H9 (cell line): ENCODE measurements at regions not wholly inside any gene's neighbourhood (a gene's known extent, or its start where the extent isn't known, plus 50 kb on each side); places are given as distances from the start of the nearest gene placed in this dataset.

ENCODE experiments used
- DNase-seq: peaks from one replicate; pipeline ENCODE4 v3.0.0-alpha.2; 2017
- H2AFZ ChIP-seq: one replicate; pipeline ENCODE4 v1.6.1; 2013; ENCODE audit warnings: mild to moderate bottlenecking, low read length, control low read depth, moderate library complexity
- H2AK5ac ChIP-seq: 2 replicates; pipeline ENCODE4 v1.6.1; 2013; ENCODE audit warnings: low read length, control low read depth, mixed read lengths; ENCODE audit not compliant: insufficient read length
- H2BK120ac ChIP-seq: one replicate; pipeline ENCODE4 v1.6.1; 2013; ENCODE audit warnings: low read depth, mild to moderate bottlenecking, low read length, control low read depth, inconsistent platforms; ENCODE audit not compliant: poor library complexity, severe bottlenecking
- H2BK12ac ChIP-seq: 2 replicates; pipeline ENCODE4 v1.6.1; 2013; ENCODE audit warnings: low read length, control low read depth, mixed read lengths, low read depth; ENCODE audit not compliant: insufficient read length
- H2BK15ac ChIP-seq: 2 replicates; pipeline ENCODE4 v1.6.1; 2013; ENCODE audit warnings: low read depth, low read length, control low read depth
- H2BK20ac ChIP-seq: one replicate; pipeline ENCODE4 v1.6.1; 2013; ENCODE audit warnings: low read depth, mild to moderate bottlenecking, low read length, control low read depth, inconsistent platforms; ENCODE audit not compliant: poor library complexity, severe bottlenecking
- H2BK5ac ChIP-seq: 2 replicates; pipeline ENCODE4 v1.6.1; 2013; ENCODE audit warnings: low read length, control low read depth, mixed read lengths; ENCODE audit not compliant: insufficient read length
- H3K14ac ChIP-seq: 2 replicates; pipeline ENCODE4 v1.6.1; 2013; ENCODE audit warnings: low read length, control low read depth; ENCODE audit not compliant: insufficient read depth
- H3K18ac ChIP-seq: 2 replicates; pipeline ENCODE4 v1.6.1; 2013; ENCODE audit warnings: low read depth, mild to moderate bottlenecking, mixed read lengths, low read length, control low read depth; ENCODE audit not compliant: insufficient read length
- H3K23ac ChIP-seq: 2 replicates; pipeline ENCODE4 v1.6.1; 2013; ENCODE audit warnings: low read length, control low read depth, mixed read lengths, low read depth; ENCODE audit not compliant: insufficient read length
- H3K23me2 ChIP-seq: 2 replicates; pipeline ENCODE4 v1.6.1; 2013; ENCODE audit warnings: low read depth, mild to moderate bottlenecking, mixed read lengths, low read length, control low read depth; ENCODE audit not compliant: insufficient read length, poor library complexity, severe bottlenecking
- H3K27ac ChIP-seq: 2 replicates; pipeline ENCODE4 v1.5.1; 2013; ENCODE audit warnings: low read length, control low read depth, mixed read lengths, low read depth; ENCODE audit not compliant: insufficient read length
- H3K27me3 ChIP-seq: 2 replicates; pipeline ENCODE4 v1.6.1; 2013; ENCODE audit warnings: low read length, control low read depth, inconsistent platforms; ENCODE audit not compliant: insufficient read depth
- H3K4ac ChIP-seq: 2 replicates; pipeline ENCODE4 v1.6.1; 2013; ENCODE audit warnings: low read depth, mild to moderate bottlenecking, control low read depth, inconsistent platforms, low read length, moderate library complexity
- H3K4me1 ChIP-seq: 2 replicates; pipeline ENCODE4 v1.6.1; 2013; ENCODE audit warnings: low read length, control low read depth, inconsistent platforms; ENCODE audit not compliant: insufficient read depth
- H3K4me2 ChIP-seq: 2 replicates; pipeline ENCODE4 v1.6.1; 2013; ENCODE audit warnings: low read length, control low read depth, mixed read lengths; ENCODE audit not compliant: insufficient read length, insufficient read depth
- H3K56ac ChIP-seq: 2 replicates; pipeline ENCODE4 v1.6.1; 2013; ENCODE audit warnings: low read depth, mild to moderate bottlenecking, mixed read lengths, low read length, control low read depth; ENCODE audit not compliant: insufficient read length
- H3K79me1 ChIP-seq: 2 replicates; pipeline ENCODE4 v1.6.1; 2013; ENCODE audit warnings: low read depth, mild to moderate bottlenecking, moderate library complexity, low read length, control low read depth, inconsistent platforms; ENCODE audit not compliant: insufficient read depth, poor library complexity, severe bottlenecking
- H3K79me2 ChIP-seq: 2 replicates; pipeline ENCODE4 v1.6.1; 2013; ENCODE audit warnings: low read length, control low read depth, inconsistent platforms; ENCODE audit not compliant: insufficient read depth
- H3K9ac ChIP-seq: 2 replicates; pipeline ENCODE4 v1.6.1; 2013; ENCODE audit warnings: low read length, control low read depth, mixed read lengths; ENCODE audit not compliant: insufficient read length; ENCODE audit errors: extremely low read depth
- H3K9me3 ChIP-seq: one replicate; pipeline ENCODE4 v1.6.1; 2013; ENCODE audit warnings: low read depth, low read length, inconsistent platforms; ENCODE audit not compliant: control insufficient read depth
- H3T11ph ChIP-seq: one replicate; pipeline ENCODE4 v1.6.1; 2013; ENCODE audit warnings: mild to moderate bottlenecking, low read length, control low read depth, inconsistent platforms
- H4K20me1 ChIP-seq: one replicate; pipeline ENCODE4 v1.6.1; 2013; ENCODE audit not compliant: control insufficient read depth, insufficient read length, insufficient read depth
- H4K5ac ChIP-seq: 2 replicates; pipeline ENCODE4 v1.6.1; 2013; ENCODE audit warnings: low read depth, mild to moderate bottlenecking, mixed read lengths, low read length, control low read depth; ENCODE audit not compliant: insufficient read length
- H4K8ac ChIP-seq: replicated peaks from 2 replicates; pipeline ENCODE4 v1.6.1; 2013; ENCODE audit warnings: low read length, control low read depth, mixed read lengths, low read depth; ENCODE audit not compliant: insufficient read length
- H4K91ac ChIP-seq: 2 replicates; pipeline ENCODE4 v1.6.1; 2013; ENCODE audit warnings: low read depth, mild to moderate bottlenecking, moderate library complexity, mixed read lengths, low read length, control low read depth; ENCODE audit not compliant: insufficient read length
- H3K27ac Mint-ChIP-seq, 3 experiments: 2 replicates in 2 of 3; 3 replicates in 1 of 3; pipeline ENCODE4 v1.8.0; 2020 to 2021; ENCODE audit warnings: mixed read lengths in 3 of 3, mild to moderate bottlenecking in 1 of 3, moderate library complexity in 1 of 3
- H3K27me3 Mint-ChIP-seq: 2 replicates; pipeline ENCODE4 v1.8.0; 2021; ENCODE audit warnings: low read depth, mild to moderate bottlenecking, moderate library complexity, mixed read lengths
- H3K36me3 Mint-ChIP-seq, 3 experiments: 2 replicates in 2 of 3; 3 replicates in 1 of 3; pipeline ENCODE4 v1.8.0; 2020 to 2021; ENCODE audit warnings: low read depth in 3 of 3, mixed read lengths in 3 of 3; ENCODE audit not compliant: insufficient read depth in 1 of 3
- H3K4me1 Mint-ChIP-seq, 2 experiments: 2 replicates each; pipeline ENCODE4 v1.8.0; 2020; ENCODE audit warnings: mixed read lengths in 2 of 2
- H3K4me3 Mint-ChIP-seq, 2 experiments: 2 replicates in 1 of 2; 3 replicates in 1 of 2; pipeline ENCODE4 v1.8.0; 2020 to 2021; ENCODE audit warnings: mild to moderate bottlenecking in 2 of 2, mixed read lengths in 2 of 2, moderate library complexity in 1 of 2
- H3K9me3 Mint-ChIP-seq, 2 experiments: 2 replicates in 1 of 2; 3 replicates in 1 of 2; pipeline ENCODE4 v1.8.0; 2020; ENCODE audit warnings: mild to moderate bottlenecking in 2 of 2, mixed read lengths in 2 of 2, moderate library complexity in 1 of 2
- CTCF ChIP-seq: fragments of 200-600 bp; sonication (generic); conservative IDR thresholded peaks from 3 replicates; pipeline ENCODE4 v1.8.0; 2021; ENCODE audit warnings: antibody characterized with exemption, mild to moderate bottlenecking
- WGBS: extraction: QIAGEN DNeasy Blood & Tissue Kit; methylation state at CpG from one replicate; pipeline ENCODE4 v1.1.7; 2013; ENCODE audit warnings: missing lambda C conversion rate, low lambda C conversion rate, mixed read lengths; ENCODE audit not compliant: insufficient read length; ENCODE audit errors: extremely low coverage; 5-methylcytosine and 5-hydroxymethylcytosine counted together

GRCh38 chr16:73560497-73560896 is 512.6 kb upstream of the ZFHX3 start:
- Histone ChIP-seq H4K8ac (no peak overlapping the region), H3K4ac (no peak overlapping the region), H3K79me1 (no peaks in the 10 kb centered on the region), H2AK5ac (no peak overlapping the region), H3K23ac (no peak overlapping the region), H2BK20ac (no peak overlapping the region), H4K91ac (no peak overlapping the region), H3T11ph (no peak overlapping the region), H4K5ac (no peak overlapping the region), H2BK12ac (no peak overlapping the region), H3K14ac (no peak overlapping the region), H3K4me2 (no peak overlapping the region), H3K4me1 (no peaks in the 10 kb centered on the region), H2BK120ac (no peak overlapping the region), H3K27ac (no peak overlapping the region), H4K20me1 (no peaks in the 10 kb centered on the region), H3K27me3 (no peaks in the 10 kb centered on the region), H2BK5ac (no peak overlapping the region), H3K79me2 (no peaks in the 10 kb centered on the region), H3K18ac (no peak overlapping the region), H2BK15ac (no peak overlapping the region), H3K9me3 (no peaks in the 10 kb centered on the region), H3K9ac (no peak overlapping the region), H3K56ac (no peak overlapping the region), H2AFZ (no peak overlapping the region), H3K23me2 (no peaks in the 10 kb centered on the region)
- no peak overlapping the region; a peak in 1 of 7 replicates for H3K27ac Mint-ChIP-seq
- TF ChIP-seq CTCF: no peak
- DNase-seq: no peak
- H3K36me3 Mint-ChIP-seq: no peaks in the 10 kb centered on the region
- H3K27me3 Mint-ChIP-seq: no peaks in the 10 kb centered on the region
- H3K9me3 Mint-ChIP-seq: no peaks in the 10 kb centered on the region
- no peak overlapping the region for H3K4me3 Mint-ChIP-seq
- H3K4me1 Mint-ChIP-seq: peaks cover 6 to 19% of the 10 kb centered on the region in 2 experiments
- no CpG with 5 or more reads among the region's 7 CpGs for WGBS
